Activated T-cell treated with anti-CD3 and anti-CD28 coated beads, Interleukin-2, amount 50 U/mL, for 1 hour (primary cell): ENCODE measurements at regions not wholly inside any gene's neighbourhood (a gene's known extent, or its start where the extent isn't known, plus 50 kb on each side); places are given as distances from the start of the nearest gene placed in this dataset.
A peak's percentile ranks its signal among the peaks of the same experiment; 100 is the strongest.
"Not testable (repeated sequence)": the region's sequence is repeated elsewhere in the genome, so short reads cannot be mapped to it uniquely, and the experiment has no call there.

Experiments
- DNase-seq: peaks from one replicate; pipeline ENCODE4 v3.0.0-alpha.2; 2020

DNA sequence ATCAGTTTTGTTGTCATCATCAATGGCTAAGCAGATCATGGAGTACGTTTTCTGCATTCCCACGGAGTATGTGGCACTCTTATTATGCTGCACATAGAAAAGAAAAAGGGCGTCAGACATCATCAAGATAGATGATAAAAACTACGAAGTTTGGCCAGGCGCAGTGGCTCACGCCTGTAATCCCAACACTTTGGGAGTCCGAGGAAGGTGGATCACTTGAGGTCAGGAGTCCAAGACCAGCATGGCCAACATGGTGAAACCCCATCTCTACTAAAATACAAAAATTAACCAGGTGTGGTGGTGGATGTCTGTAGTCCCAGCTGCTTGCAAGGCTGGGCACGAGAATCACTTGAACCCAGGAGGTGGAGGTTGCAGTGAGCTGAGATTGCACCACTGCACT is 312.8 kb downstream of the GOLGA6L6 start:
- DNase-seq, result not testable (repeated sequence)

DNA sequence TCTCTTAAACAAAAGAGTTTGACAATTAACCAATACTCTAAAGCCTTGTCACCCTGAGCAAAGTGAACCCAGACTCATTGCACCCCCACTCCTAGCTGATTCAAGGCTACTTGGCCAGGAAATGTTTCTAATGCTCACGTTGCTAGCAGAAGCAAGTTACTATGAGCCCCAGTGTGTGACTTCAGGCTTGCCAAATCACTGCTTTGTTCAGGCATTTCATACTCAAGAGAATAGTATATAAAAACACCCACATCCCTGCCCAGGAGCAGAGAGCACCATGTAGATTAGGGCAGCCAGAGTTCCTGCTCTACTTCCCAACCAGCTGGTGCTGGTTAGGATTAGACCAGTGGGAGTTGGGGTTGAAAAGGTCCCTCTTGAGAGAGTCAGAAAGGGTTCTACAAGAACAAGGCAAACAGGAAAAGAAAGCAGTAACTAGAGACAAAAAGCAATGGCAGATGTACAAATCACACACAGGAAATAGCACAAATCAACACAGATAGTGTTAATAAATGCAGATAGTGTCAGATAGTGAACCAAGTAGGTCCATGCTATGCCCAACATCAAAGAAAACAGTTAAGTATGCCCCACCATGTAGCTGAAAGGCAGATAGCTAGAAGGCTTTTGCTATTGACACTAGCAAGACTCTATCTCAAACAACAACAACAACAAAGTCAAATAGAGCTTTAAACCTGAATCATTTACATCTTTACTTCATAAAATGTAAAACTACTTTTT is 314.3 kb downstream of the GOLGA6L6 start:
- DNase-seq, result not testable (repeated sequence)

- not testable (repeated sequence) for DNase-seq
Observed at GRCh38 chr15:20226531-20226930, 315.1 kb downstream of the GOLGA6L6 start.

- DNase-seq, result not testable (repeated sequence)
Observed at GRCh38 chr15:20221063-20221462, 320.5 kb downstream of the GOLGA6L6 start.

DNA sequence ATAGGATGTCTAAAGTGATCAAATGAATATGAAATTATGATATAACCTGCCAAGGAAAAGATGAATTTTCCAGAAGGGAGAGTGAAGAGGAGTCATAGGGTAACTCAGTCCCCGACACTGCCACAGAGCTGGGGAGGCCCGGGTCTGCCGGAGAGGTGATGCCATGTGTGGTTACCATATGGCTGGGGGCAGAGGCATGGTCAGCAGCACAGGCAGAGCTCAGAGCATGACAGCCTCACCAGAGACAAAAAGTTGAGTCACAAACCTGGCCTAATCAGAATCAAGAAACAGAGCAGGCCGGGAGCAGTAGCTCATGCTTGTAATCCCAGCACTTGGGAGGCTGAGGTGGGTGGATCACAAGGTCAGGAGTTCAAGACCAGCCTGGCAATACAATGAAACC is 322.4 kb downstream of the GOLGA6L6 start:
- not testable (repeated sequence) for DNase-seq

- DNase-seq, result not testable (repeated sequence)
Observed at GRCh38 chr15:20215700-20216099, 325.9 kb downstream of the GOLGA6L6 start.

GRCh38 chr15:20214101-20214500 is 327.5 kb downstream of the GOLGA6L6 start:
- DNase-seq, result not testable (repeated sequence)

DNA sequence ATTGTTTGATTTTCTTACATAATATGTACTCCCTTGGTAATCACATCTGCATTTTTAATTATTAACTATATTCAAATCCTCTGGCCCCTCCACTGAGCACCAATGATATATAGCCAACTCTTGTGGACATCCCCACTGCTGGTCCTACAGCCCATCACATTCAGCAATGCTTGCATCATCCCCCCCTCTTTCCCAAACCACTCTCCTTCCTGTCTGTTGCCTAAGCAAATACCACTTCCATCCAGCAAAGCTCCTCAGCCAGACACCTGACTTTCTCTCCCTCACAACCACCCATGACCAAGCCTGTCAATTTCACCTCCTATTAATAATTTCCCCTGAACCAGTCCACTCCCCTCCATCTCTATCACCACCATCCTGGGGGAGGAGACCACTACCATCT is 330.1 kb downstream of the GOLGA6L6 start:
- not testable (repeated sequence) for DNase-seq

- DNase-seq, result not testable (repeated sequence)
Observed at GRCh38 chr15:20209973-20210372, 331.6 kb downstream of the GOLGA6L6 start.

DNA sequence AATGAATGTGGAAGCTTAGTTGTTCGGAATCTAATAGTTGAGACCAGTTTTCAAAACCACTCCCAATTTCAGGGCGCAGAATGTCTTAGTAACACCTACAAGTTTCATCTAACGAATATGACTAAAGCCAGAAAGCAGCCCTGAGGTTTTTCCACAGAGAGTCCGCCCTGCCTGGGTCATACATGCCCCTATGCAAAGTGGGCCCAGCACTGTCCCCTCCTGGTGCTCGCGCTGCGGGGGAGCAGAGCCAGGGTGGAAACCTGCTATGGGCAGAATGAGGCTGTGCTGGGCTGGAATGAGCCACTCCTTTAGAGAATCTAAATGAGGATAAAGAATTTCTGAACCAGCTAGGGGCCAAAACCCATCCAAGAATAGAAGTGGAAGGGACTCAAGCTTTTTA is 334.0 kb downstream of the GOLGA6L6 start:
- DNase-seq, result not testable (repeated sequence)

- not testable (repeated sequence) for DNase-seq
Observed at GRCh38 chr15:20207198-20207597, 334.4 kb downstream of the GOLGA6L6 start.

DNA sequence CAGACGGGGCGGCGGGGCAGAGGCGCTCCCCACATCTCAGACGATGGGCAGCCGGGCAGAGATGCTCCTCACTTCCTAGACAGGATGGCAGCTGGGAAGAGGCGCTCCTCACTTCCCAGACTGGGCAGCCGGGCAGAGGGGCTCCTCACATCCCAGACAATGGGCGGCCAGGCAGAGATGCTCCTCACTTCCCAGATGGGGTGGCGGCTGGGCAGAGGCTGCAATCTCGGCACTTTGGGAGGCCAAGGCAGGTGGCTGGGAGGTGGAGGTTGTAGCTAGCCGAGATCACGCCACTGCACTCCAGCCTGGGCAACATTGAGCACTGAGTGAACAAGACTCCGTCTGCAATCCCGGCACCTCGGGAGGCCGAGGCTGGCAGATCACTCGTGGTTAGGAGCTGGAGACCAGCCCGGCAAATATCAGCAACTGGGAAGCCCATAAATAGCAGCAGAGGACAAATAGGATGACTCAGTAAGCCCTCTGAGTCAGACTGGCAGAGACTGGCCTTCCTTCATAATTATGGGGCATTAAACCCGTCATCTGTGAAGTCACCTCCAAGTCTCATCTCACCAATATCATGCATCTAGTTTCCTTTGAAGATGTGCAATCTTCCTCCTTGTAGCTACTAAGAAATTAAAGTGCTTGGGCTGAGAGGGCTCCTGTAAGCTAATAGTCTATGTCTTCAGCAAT is 337.3 kb downstream of the GOLGA6L6 start:
- DNase-seq, result not testable (repeated sequence)

DNA sequence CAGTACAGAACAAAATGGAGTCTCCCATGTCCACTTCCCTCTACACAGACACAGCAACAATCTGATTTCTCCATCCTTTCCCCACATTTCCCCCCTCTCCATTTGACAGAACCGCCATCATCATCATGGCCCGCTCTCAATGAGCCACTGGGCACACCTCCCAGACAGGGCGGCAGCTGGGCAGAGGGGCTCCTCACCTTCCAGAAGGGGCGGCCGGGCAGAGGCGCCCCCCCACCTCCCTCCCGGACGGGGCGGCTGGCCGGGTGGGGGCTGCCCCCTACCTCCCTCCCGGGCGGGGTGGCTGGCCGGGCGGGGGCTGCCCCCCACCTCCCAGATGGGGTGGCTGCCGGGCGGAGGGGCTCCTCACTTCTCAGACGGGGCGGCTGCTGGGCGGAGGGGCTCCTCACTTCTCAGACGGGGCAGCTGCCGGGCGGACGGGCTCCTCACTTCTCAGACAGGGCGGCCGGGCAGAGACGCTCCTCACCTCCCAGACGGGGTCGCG is 337.9 kb downstream of the GOLGA6L6 start:
- DNase-seq, result not testable (repeated sequence)

DNA sequence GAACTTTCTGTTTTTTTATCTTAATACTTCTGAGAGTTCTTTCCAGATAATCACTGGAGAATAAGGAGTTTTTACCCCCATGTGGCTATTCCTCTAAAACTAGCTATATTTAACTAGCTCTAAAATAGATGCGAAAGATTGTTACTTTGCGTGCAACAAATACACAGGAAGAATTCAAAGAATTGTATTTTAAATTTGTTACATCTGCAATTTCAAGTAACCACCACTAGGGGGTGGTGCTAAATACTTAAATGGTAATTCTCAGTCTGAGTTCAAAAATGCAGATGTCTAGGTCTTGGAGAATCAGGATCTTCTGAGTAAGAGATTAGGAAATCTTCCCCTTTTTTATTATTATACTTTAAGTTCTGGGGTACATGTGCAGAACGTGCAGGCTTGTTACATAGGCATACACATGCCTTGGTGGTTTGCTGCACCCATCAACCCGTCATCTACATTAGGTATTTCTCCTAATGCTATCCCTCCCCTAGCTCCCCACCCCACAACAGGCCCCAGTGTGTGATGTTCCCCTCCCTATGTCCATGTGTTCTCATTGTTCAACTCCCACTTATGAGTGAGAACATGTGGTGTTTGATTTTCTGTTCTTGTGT is 346.9 kb downstream of the GOLGA6L6 start:
- DNase-seq, result not testable (repeated sequence)

DNA sequence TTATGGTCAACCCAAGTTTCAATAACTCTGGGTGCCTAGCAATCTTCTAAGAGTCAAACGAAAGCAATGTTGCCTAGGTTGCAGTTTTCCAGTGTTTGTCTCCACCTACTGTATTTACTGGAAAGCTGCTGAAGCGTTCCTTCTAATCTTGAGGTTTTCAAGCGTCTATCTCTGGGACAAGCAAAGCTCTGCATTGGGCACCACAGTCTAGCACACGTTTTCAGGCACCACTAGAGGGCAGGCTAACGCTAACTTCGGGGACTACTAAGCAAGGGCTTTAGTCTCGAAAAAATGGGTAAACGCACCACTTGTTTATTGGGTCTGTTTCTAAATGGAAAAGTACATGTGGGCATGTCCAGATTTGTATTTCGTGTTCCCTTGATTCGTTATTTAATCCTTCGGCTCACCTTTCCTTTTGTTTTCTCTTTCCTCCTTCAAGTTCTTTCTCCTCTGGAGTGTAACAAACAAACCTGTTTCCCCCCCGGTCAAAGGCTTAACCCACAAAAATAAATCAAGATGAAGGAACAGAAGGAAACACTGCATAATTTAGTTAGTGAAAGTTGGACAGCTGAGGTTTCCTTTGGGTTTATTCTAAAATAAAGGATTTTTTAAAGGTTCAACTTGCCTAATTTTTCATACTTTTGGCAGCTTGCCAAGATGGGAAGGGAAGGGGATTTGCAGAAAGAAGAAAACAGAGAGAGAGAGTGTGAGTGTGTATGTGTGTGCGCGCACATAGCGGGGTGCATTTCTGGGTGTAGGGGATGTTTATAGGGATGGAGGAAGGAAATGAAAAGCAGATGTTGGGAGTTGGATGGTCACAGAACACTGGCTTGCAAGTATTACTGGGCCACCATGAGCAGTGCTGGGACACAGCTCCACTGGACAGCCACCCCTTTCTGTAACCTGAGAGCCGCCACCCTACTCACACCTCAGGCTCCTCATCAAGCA is 348.3 kb downstream of the GOLGA6L6 start:
- DNase-seq, result peak; percentile 38

DNA sequence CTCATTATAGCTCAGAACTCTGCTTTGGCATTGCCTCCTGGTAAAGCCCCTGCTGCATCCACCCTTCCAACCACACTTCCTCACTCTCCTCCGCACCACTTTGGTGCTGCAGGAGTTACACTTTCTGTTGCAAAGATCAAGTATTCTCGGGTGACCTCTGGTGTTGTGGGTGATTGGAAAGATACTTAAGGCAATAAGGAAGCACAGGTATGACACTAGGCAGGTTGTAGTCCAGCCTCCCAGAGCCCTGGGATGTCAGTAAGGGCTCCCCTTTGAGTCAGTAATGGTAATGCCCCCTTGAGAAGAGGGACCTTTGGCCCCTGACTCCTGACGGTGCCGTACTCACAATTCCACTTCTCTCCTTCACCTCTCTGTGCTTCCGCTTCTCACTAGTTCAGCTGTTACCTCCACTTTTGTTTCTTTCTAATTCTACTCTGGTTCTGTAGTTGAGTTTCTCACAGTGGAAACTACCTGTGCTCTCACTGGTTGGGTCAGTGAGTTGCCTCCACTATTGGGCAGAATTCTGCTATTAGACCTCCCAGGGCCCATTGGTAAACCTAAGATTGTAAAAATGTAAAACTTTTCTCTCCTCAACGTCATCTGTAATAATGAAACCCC is 350.0 kb downstream of the GOLGA6L6 start:
- DNase-seq, result not testable (repeated sequence)

GRCh38 chr15:20188611-20189010 is 353.0 kb downstream of the GOLGA6L6 start:
- DNase-seq, result not testable (repeated sequence)

GRCh38 chr15:20187370-20188355 is 353.9 kb downstream of the GOLGA6L6 start:
- not testable (repeated sequence) for DNase-seq

GRCh38 chr15:20184879-20185278 is 356.7 kb downstream of the GOLGA6L6 start:
- DNase-seq, result not testable (repeated sequence)

- not testable (repeated sequence) for DNase-seq
Observed at GRCh38 chr15:20168221-20168620, 373.4 kb downstream of the GOLGA6L6 start.

- not testable (repeated sequence) for DNase-seq
Observed at GRCh38 chr15:20153528-20153927, 388.1 kb downstream of the GOLGA6L6 start.
